ENCODE measurements at regions not wholly inside any gene's neighbourhood (a gene's known extent, or its start where the extent isn't known, plus 50 kb on each side); places are given as distances from the start of the nearest gene placed in this dataset.

DNA sequence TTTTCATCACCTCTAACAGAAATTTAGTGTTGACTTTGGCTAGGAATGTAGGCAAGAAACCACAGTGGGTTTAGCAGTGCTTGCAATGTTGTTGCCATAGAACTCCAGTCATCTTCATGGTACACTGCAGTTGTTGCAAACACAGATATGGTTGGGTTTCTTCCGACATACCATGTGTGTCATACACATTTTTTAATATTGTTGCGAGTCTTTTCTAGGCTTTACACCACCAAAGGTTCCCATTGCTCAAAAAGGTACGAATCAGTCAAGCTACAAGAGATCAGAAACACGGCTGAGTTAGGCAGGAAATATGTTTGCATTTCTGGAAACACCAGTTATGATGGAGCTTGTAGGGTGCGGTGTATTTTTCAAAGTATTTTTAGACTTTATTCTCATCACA lies 172.4 kb downstream of the SYK start:
- Histone ChIP-seq H3K27ac (peak overlapping the region in 1 of 4 donors; percentile 12), H3K36me3 (no peaks in the 10 kb centered on the region), H3K4me1 (peaks cover 0 to 3% (median 0%) of the 10 kb centered on the region in 4 donors), H3K27me3 (no peaks in the 10 kb centered on the region), H3K4me3 (no peak overlapping the region), H3K9me3 (no peaks in the 10 kb centered on the region)
- in situ Hi-C loops (cut with MboI; ENCODE audit: low pct_ligation_motif_present in 1 of 4, low pct_unique_long_range_greater_than_20kb in 1 of 4, low sequenced_read_pairs in 3 of 4) = no loop called here
- intact Hi-C loops (cut with DNase I; ENCODE audit: low total_unique reads) = no loop called here
- 38 to 68% methylated on average over 3 to 5 of the region's 5 CpGs for WGBS, 2 donors (ENCODE audit: low coverage in 1 of 2)
- TF ChIP-seq, protein P1, sequence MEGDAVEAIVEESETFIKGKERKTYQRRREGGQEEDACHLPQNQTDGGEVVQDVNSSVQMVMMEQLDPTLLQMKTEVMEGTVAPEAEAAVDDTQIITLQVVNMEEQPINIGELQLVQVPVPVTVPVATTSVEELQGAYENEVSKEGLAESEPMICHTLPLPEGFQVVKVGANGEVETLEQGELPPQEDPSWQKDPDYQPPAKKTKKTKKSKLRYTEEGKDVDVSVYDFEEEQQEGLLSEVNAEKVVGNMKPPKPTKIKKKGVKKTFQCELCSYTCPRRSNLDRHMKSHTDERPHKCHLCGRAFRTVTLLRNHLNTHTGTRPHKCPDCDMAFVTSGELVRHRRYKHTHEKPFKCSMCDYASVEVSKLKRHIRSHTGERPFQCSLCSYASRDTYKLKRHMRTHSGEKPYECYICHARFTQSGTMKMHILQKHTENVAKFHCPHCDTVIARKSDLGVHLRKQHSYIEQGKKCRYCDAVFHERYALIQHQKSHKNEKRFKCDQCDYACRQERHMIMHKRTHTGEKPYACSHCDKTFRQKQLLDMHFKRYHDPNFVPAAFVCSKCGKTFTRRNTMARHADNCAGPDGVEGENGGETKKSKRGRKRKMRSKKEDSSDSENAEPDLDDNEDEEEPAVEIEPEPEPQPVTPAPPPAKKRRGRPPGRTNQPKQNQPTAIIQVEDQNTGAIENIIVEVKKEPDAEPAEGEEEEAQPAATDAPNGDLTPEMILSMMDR (IDR thresholded peaks at IDR 0.05) = no peak
- TF ChIP-seq POLR2A (IDR thresholded peaks at IDR 0.05) = no peak
- TF ChIP-seq POLR2AphosphoS5 (IDR thresholded peaks at IDR 0.05) = no peak
- TF ChIP-seq EP300 (IDR thresholded peaks at IDR 0.05; ENCODE audit: low read depth) = no peak
- no peak for DNase-seq

GRCh38 chr9:90974643-90975245 lies 173.1 kb downstream of the SYK start:
- 77 to 79% methylated on average over 8 to 9 of the region's 9 CpGs for WGBS, 2 donors (ENCODE audit: low coverage in 1 of 2)
- in situ Hi-C loops (cut with MboI; ENCODE audit: low pct_ligation_motif_present in 1 of 4, low pct_unique_long_range_greater_than_20kb in 1 of 4, low sequenced_read_pairs in 3 of 4) (no loop called here), intact Hi-C loops (cut with DNase I; ENCODE audit: low total_unique reads) (no loop called here)
- TF ChIP-seq POLR2AphosphoS5 (IDR thresholded peaks at IDR 0.05) (no peak), EP300 (IDR thresholded peaks at IDR 0.05; ENCODE audit: low read depth) (no peak), POLR2A (IDR thresholded peaks at IDR 0.05) (no peak)
- TF ChIP-seq, protein P1 (IDR thresholded peaks at IDR 0.05) = no peak
- H3K4me3 ChIP-seq = no peak overlapping the region
- no peaks in the 10 kb centered on the region for H3K9me3 ChIP-seq
- no peaks in the 10 kb centered on the region for H3K27me3 ChIP-seq
- H3K36me3 ChIP-seq = no peaks in the 10 kb centered on the region
- peak overlapping the region in 1 of 4 donors; percentile 12 for H3K27ac ChIP-seq
- DNase-seq = no peak
- peaks cover 0 to 3% (median 0%) of the 10 kb centered on the region in 4 donors for H3K4me1 ChIP-seq

DNA sequence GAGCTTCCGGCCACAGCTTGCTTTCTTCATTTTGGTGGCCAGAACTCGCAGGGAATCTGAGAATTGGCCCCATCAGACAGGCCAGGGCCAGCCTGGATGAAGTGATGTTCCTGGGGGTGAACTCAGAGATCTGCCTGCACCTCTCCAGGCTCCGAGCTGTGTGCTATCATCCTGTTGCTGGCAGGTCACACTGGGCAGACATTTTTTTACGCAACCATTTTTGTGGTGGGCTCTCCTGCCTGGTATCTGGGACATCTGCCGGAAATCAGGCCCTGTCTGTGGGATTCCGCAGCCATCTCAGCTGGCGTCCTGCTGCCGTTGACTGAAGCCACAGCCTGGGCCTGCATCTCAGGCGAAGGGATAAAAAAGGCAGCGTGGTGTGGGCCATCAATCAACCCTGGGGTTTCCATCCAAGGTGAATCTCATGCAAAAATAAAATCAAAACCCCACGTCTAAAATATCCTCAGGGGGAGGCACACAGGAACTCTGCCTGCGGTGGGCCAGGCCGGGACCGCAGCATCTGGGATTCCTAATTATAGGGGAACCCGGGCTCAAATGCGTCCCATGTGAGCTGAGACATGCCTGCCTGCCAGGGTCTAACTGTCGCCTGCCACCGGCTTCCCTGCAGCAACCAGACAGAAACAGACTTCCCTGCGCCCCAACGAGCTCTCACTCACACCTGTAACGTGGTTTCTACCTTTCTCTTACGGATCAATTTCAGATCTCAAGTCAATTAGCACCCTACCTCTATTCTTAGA lies 174.3 kb downstream of the SYK start:
- H3K36me3 ChIP-seq = no peaks in the 10 kb centered on the region
- in situ Hi-C loops (cut with MboI; ENCODE audit: low pct_ligation_motif_present in 1 of 4, low pct_unique_long_range_greater_than_20kb in 1 of 4, low sequenced_read_pairs in 3 of 4) = no loop called here
- no peaks in the 10 kb centered on the region for H3K27me3 ChIP-seq
- intact Hi-C loops (cut with DNase I; ENCODE audit: low total_unique reads) = no loop called here
- H3K27ac ChIP-seq = no peak overlapping the region
- H3K4me3 ChIP-seq = no peak overlapping the region
- DNase-seq = no peak
- H3K4me1 ChIP-seq = no peaks in the 10 kb centered on the region
- TF ChIP-seq POLR2AphosphoS5 (IDR thresholded peaks at IDR 0.05) = no peak
- no peak for TF ChIP-seq POLR2A (IDR thresholded peaks at IDR 0.05)
- no peak for TF ChIP-seq EP300 (IDR thresholded peaks at IDR 0.05; ENCODE audit: low read depth)
- TF ChIP-seq, protein P1 (IDR thresholded peaks at IDR 0.05) = no peak
- WGBS, 2 donors (ENCODE audit: low coverage in 1 of 2) = 82 to 88% methylated on average over 6 to 21 of the region's 22 CpGs
- no peaks in the 10 kb centered on the region for H3K9me3 ChIP-seq

GRCh38 chr9:90979138-90979551 lies 177.5 kb downstream of the SYK start:
- 83 to 84% methylated on average over 6 to 7 of the region's 7 CpGs for WGBS, 2 donors (ENCODE audit: low coverage in 1 of 2)
- Histone ChIP-seq H3K4me3 (no peak overlapping the region), H3K27me3 (no peaks in the 10 kb centered on the region), H3K4me1 (no peaks in the 10 kb centered on the region), H3K9me3 (no peaks in the 10 kb centered on the region), H3K27ac (no peak overlapping the region), H3K36me3 (no peaks in the 10 kb centered on the region)
- intact Hi-C loops (cut with DNase I; ENCODE audit: low total_unique reads) = no loop called here
- TF ChIP-seq, protein P1 (IDR thresholded peaks at IDR 0.05) = no peak
- TF ChIP-seq EP300 (IDR thresholded peaks at IDR 0.05; ENCODE audit: low read depth) (no peak), POLR2AphosphoS5 (IDR thresholded peaks at IDR 0.05) (no peak), POLR2A (IDR thresholded peaks at IDR 0.05) (no peak)
- DNase-seq = no peak
- in situ Hi-C loops (cut with MboI; ENCODE audit: low pct_ligation_motif_present in 1 of 4, low pct_unique_long_range_greater_than_20kb in 1 of 4, low sequenced_read_pairs in 3 of 4) = no loop called here

Data from transverse colon (tissue), 4 donors.